GM06990 (cell line): ENCODE measurements at regions not wholly inside any gene's neighbourhood (a gene's known extent, or its start where the extent isn't known, plus 50 kb on each side); places are given as distances from the start of the nearest gene placed in this dataset.

Experiments
- DNase-seq: peaks from one replicate; pipeline ENCODE4 v3.0.0-alpha.2; 2011; ENCODE audit not compliant: insufficient read length; ENCODE audit errors: extremely low read depth
- H3K27me3 ChIP-seq: replicated peaks from 2 replicates; pipeline ENCODE4 v1.6.0; 2011; ENCODE audit warnings: low read length; ENCODE audit not compliant: control insufficient read depth, insufficient read depth
- H3K36me3 ChIP-seq: 2 replicates; pipeline ENCODE4 v1.5.1; 2011; ENCODE audit warnings: low read length; ENCODE audit not compliant: control insufficient read depth, insufficient read depth
- H3K4me3 ChIP-seq: replicated peaks from 2 replicates; pipeline ENCODE4 v1.5.1; 2011; ENCODE audit warnings: low read depth, mild to moderate bottlenecking, control low read depth, low read length
- TF ChIP-seq, protein P1 (sequence below): IDR thresholded peaks from 2 replicates; pipeline ENCODE4 v1.5.1; 2011; ENCODE audit warnings: low read length, control low read depth, mild to moderate bottlenecking, inconsistent platforms; ENCODE audit not compliant: insufficient read depth, poor library complexity, severe bottlenecking

DNA sequence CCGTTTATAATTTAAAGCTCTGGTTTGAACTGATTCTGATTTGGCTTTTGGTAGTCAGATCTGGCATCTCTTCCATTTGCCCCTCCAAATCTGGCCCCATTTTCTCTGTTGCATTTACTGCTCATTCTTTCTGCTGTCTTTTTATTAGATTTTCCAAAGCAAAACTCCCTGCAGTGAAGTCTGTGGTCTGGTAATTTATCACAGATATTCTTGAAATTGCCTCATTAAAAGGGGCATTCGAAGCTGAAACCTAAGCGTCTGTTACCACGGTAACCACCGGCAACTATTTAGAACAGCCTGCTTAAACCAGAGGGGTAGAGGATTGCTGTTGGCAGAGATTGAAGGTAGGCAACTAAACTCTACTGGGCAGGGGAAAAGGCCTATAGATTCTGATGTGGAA, 111.5 kb upstream of the UPP2 start:
- Histone ChIP-seq H3K36me3 (no peaks in the 10 kb centered on the region), H3K27me3 (no peaks in the 10 kb centered on the region; the same call in none of the 2 replicates), H3K4me3 (no peak overlapping the region)
- TF ChIP-seq, protein P1, sequence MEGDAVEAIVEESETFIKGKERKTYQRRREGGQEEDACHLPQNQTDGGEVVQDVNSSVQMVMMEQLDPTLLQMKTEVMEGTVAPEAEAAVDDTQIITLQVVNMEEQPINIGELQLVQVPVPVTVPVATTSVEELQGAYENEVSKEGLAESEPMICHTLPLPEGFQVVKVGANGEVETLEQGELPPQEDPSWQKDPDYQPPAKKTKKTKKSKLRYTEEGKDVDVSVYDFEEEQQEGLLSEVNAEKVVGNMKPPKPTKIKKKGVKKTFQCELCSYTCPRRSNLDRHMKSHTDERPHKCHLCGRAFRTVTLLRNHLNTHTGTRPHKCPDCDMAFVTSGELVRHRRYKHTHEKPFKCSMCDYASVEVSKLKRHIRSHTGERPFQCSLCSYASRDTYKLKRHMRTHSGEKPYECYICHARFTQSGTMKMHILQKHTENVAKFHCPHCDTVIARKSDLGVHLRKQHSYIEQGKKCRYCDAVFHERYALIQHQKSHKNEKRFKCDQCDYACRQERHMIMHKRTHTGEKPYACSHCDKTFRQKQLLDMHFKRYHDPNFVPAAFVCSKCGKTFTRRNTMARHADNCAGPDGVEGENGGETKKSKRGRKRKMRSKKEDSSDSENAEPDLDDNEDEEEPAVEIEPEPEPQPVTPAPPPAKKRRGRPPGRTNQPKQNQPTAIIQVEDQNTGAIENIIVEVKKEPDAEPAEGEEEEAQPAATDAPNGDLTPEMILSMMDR: no peak
- DNase-seq: no peak

DNA sequence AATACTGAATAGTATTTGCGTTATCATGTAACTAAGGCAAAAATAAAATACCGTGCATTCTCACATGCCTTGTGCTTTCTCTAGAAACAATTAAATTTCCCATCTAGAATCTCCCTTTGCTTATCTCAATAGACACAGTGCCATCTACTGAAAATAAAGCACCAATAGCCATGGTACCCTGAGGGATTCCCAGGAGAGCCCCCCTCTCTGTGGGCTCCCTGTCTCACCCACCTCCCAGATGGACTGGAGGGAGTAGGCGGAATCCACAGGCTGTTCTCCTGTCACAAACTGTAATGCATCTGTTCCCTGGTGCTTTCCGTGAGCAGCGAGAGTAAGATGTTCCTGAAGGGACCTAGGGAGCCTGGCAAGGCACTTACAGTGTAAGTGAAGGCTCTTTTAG, 112.4 kb upstream of the UPP2 start:
- no peaks in the 10 kb centered on the region; the same call in none of the 2 replicates for H3K27me3 ChIP-seq
- TF ChIP-seq, protein P1: no peak
- H3K36me3 ChIP-seq: no peaks in the 10 kb centered on the region
- H3K4me3 ChIP-seq: no peak overlapping the region
- DNase-seq: no peak

DNA sequence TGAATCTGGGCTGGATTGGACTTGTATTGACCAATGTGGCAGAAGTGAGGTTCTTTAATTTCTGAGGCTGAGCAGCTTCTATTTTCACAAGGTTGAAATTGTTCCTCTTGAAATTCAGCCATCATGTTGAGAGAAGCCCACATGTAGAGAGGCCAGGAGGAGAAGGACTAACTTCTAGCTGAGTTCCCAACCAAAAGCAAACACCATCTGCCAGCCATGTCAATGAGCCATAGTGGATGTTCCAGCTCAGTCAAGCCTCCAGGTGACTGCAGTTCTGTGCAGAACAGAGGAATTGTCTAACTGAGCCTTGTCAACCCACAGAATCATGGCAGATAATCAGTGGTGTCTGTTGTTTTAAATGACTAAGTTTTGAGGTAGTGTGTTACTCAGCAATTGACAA, 110.6 kb upstream of the ACVR1 start:
- no peaks in the 10 kb centered on the region; the same call in none of the 2 replicates for H3K27me3 ChIP-seq
- H3K4me3 ChIP-seq: no peak overlapping the region
- H3K36me3 ChIP-seq: no peaks in the 10 kb centered on the region
- DNase-seq: no peak
- TF ChIP-seq, protein P1: no peak

DNA sequence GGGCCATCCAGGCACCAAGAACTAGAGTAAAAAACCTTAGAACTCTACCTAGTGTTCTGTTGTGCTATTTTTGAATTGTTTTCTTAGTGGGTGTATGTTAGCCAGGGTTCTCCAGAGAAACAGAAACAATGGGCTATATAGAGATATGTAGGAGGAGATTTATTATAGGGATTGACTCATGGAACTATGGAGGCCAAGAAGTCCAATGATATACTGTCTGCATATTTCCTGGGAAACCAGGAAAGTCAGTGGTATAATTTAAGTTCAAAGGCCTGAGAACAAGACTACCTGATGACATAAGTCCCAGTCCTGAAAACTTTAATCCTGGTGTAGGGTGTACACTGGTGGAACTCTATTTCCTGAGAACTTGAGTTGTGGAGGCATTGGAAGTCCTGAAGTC, 108.7 kb upstream of the ACVR1 start:
- H3K27me3 ChIP-seq: no peaks in the 10 kb centered on the region; the same call in 1 of the 2 replicates
- no peak overlapping the region for H3K4me3 ChIP-seq
- H3K36me3 ChIP-seq: no peaks in the 10 kb centered on the region
- TF ChIP-seq, protein P1: no peak
- DNase-seq: no peak

DNA sequence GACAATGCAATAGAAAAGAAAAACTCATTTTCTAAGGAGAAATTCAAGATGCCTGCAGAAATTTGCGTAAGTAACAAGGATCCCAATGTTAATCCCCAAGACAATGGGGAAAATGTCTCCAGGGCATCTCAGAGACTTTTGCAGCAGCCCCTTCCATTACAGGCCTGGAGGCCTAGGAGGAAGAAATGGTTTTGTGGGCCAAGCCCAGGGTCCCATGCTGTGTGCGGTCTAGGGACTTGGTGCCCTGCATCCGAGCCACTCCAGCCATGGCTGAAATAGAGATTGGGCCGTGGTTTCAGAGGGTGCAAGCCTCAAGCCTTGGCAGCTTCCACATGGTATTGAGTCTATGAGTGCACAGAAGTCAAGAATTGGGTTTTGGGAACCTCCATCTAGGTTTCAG, 103.9 kb upstream of the ACVR1 start:
- H3K27me3 ChIP-seq: no peaks in the 10 kb centered on the region
- no peak overlapping the region for H3K4me3 ChIP-seq
- no peak for DNase-seq
- no peaks in the 10 kb centered on the region for H3K36me3 ChIP-seq
- TF ChIP-seq, protein P1: no peak

DNA sequence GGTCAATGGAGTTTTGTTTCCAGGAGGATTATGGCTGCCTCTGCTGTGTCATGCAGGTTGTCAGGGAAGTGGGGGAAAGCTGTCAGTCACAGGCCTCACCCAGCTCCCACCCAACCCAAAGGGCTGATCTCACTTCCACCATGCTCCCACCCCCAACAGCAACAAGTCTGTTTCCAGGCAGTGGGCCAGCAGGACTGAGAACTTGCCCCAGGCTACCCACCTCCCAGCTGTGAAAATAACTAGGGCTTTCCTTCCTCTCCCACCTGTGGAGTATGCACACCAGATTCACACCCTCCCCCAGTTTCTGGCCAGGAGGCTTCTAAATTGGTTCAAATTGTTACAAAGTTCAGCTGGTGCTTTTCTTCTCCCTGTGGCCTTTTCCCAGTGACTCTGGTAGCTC, 95.6 kb upstream of the ACVR1 start:
- TF ChIP-seq, protein P1: no peak
- Histone ChIP-seq H3K27me3 (no peaks in the 10 kb centered on the region), H3K36me3 (no peaks in the 10 kb centered on the region), H3K4me3 (no peak overlapping the region)
- no peak for DNase-seq
